ENCODE measurements at regions not wholly inside any gene's neighbourhood (a gene's known extent, or its start where the extent isn't known, plus 50 kb on each side); places are given as distances from the start of the nearest gene placed in this dataset.

- no peaks in the 10 kb centered on the region for H3K9me2 ChIP-seq (replicated peaks; ENCODE audit: low read depth, low read length)
- H3K27me3 ChIP-seq (ENCODE audit: insufficient read depth, low read length, poor library complexity, severe bottlenecking), result no peaks in the 10 kb centered on the region
- H3K9me3 ChIP-seq (ENCODE audit: insufficient read depth, low read depth, low read length), result no peaks in the 10 kb centered on the region
- H3K4me3 ChIP-seq (ENCODE audit: low read length, poor library complexity, severe bottlenecking), result no peak overlapping the region
- H3K9ac ChIP-seq (ENCODE audit: low read depth, low read length, poor library complexity, severe bottlenecking), result no peak overlapping the region
- no peaks in the 10 kb centered on the region for H3F3A ChIP-seq (ENCODE audit: low read depth)
- no peak overlapping the region for H3K4me2 ChIP-seq (ENCODE audit: low read depth, low read length, poor library complexity, severe bottlenecking)
- no peaks in the 10 kb centered on the region for H3K4me1 ChIP-seq (ENCODE audit: insufficient read depth, low read length, poor library complexity, severe bottlenecking)
- no peaks in the 10 kb centered on the region for H4K20me1 ChIP-seq (ENCODE audit: insufficient read depth, low read length, poor library complexity, severe bottlenecking)
- H3K36me3 ChIP-seq (ENCODE audit: insufficient read depth, low read length), result no peaks in the 10 kb centered on the region
- TF ChIP-seq CTCF (conservative IDR thresholded peaks at IDR 0.05; ENCODE audit: low read length) (no peak), EZH2phosphoT487 (IDR thresholded peaks at IDR 0.05; ENCODE audit: borderline replicate concordance) (no peak)
- H3K79me2 ChIP-seq (ENCODE audit: insufficient read depth, low read length), result no peaks in the 10 kb centered on the region
- no peak overlapping the region for H2AFZ ChIP-seq (ENCODE audit: low read length)
Observed at GRCh38 chr10:58048936-58049335, 218.8 kb downstream of the IPMK start.

- Histone ChIP-seq H3K9ac (ENCODE audit: low read depth, low read length, poor library complexity, severe bottlenecking) (no peak overlapping the region), H3K4me1 (ENCODE audit: insufficient read depth, low read length, poor library complexity, severe bottlenecking) (no peaks in the 10 kb centered on the region), H3K27me3 (ENCODE audit: insufficient read depth, low read length, poor library complexity, severe bottlenecking) (no peaks in the 10 kb centered on the region), H3K9me3 (ENCODE audit: insufficient read depth, low read depth, low read length) (no peaks in the 10 kb centered on the region), H3F3A (ENCODE audit: low read depth) (no peaks in the 10 kb centered on the region), H4K20me1 (ENCODE audit: insufficient read depth, low read length, poor library complexity, severe bottlenecking) (no peaks in the 10 kb centered on the region), H3K9me2 (replicated peaks; ENCODE audit: low read depth, low read length) (no peaks in the 10 kb centered on the region), H3K4me2 (ENCODE audit: low read depth, low read length, poor library complexity, severe bottlenecking) (no peak overlapping the region), H3K79me2 (ENCODE audit: insufficient read depth, low read length) (no peaks in the 10 kb centered on the region), H3K4me3 (ENCODE audit: low read length, poor library complexity, severe bottlenecking) (no peak overlapping the region), H3K36me3 (ENCODE audit: insufficient read depth, low read length) (no peaks in the 10 kb centered on the region), H2AFZ (ENCODE audit: low read length) (no peak overlapping the region)
- TF ChIP-seq EZH2phosphoT487 (IDR thresholded peaks at IDR 0.05; ENCODE audit: borderline replicate concordance), result no peak
- no peak for TF ChIP-seq CTCF (conservative IDR thresholded peaks at IDR 0.05; ENCODE audit: low read length)
Observed at GRCh38 chr10:58044072-58044471, 223.6 kb downstream of the IPMK start.

GRCh38 chr10:58041901-58042300 is 225.8 kb downstream of the IPMK start:
- Histone ChIP-seq H3K27me3 (ENCODE audit: insufficient read depth, low read length, poor library complexity, severe bottlenecking) (no peaks in the 10 kb centered on the region), H3K9me2 (replicated peaks; ENCODE audit: low read depth, low read length) (no peaks in the 10 kb centered on the region), H3K4me1 (ENCODE audit: insufficient read depth, low read length, poor library complexity, severe bottlenecking) (no peaks in the 10 kb centered on the region), H3K4me2 (ENCODE audit: low read depth, low read length, poor library complexity, severe bottlenecking) (no peak overlapping the region), H3F3A (ENCODE audit: low read depth) (no peaks in the 10 kb centered on the region), H3K79me2 (ENCODE audit: insufficient read depth, low read length) (no peaks in the 10 kb centered on the region), H2AFZ (ENCODE audit: low read length) (no peak overlapping the region), H3K4me3 (ENCODE audit: low read length, poor library complexity, severe bottlenecking) (no peak overlapping the region), H4K20me1 (ENCODE audit: insufficient read depth, low read length, poor library complexity, severe bottlenecking) (no peaks in the 10 kb centered on the region), H3K9me3 (ENCODE audit: insufficient read depth, low read depth, low read length) (no peaks in the 10 kb centered on the region), H3K9ac (ENCODE audit: low read depth, low read length, poor library complexity, severe bottlenecking) (no peak overlapping the region), H3K36me3 (ENCODE audit: insufficient read depth, low read length) (no peaks in the 10 kb centered on the region)
- TF ChIP-seq CTCF (conservative IDR thresholded peaks at IDR 0.05; ENCODE audit: low read length) (no peak), EZH2phosphoT487 (IDR thresholded peaks at IDR 0.05; ENCODE audit: borderline replicate concordance) (no peak)
